ENCODE measurements at regions not wholly inside any gene's neighbourhood (a gene's known extent, or its start where the extent isn't known, plus 50 kb on each side); places are given as distances from the start of the nearest gene placed in this dataset.

GRCh38 chr1:201737352-201738060, 91.5 kb upstream of the IPO9 start:
- CTCF ChIA-PET: no interaction called here
- Histone ChIP-seq H3K36me3 (ENCODE audit: insufficient read depth, low read length, poor library complexity, severe bottlenecking) (no peaks in the 10 kb centered on the region), H3K27me3 (replicated peaks; ENCODE audit: insufficient read depth, low read depth, low read length, poor library complexity) (no peaks in the 10 kb centered on the region), H3K27ac (ENCODE audit: low read depth, low read length, poor library complexity, severe bottlenecking) (peak overlapping the region; percentile 7), H3K9me3 (ENCODE audit: low read depth, low read length, poor library complexity, severe bottlenecking) (no peaks in the 10 kb centered on the region), H3K4me3 (ENCODE audit: low read depth, low read length, poor library complexity, severe bottlenecking) (no peak overlapping the region), H3K4me1 (ENCODE audit: insufficient read depth, low read length, poor library complexity, severe bottlenecking) (peaks cover 31% of the 10 kb centered on the region)
- TF ChIP-seq CTCF (conservative IDR thresholded peaks at IDR 0.05; ENCODE audit: low read depth, low read length) (no peak), EZH2 (IDR thresholded peaks at IDR 0.05; ENCODE audit: borderline replicate concordance, low read depth, low read length, poor library complexity, severe bottlenecking) (no peak)
- intact Hi-C loops (cut with micrococcal nuclease; ENCODE audit: unreplicated experiment): no loop called here
- POLR2A ChIA-PET (ENCODE audit: low non-redundant PET): interaction anchor here (0.6 kb wide), 1 partner anchor 99 kb away, joined by 3 read pairs; no protein-coding TSS in a partner anchor
- BruUV-seq (replicated peaks): no TSS peak
- DNase-seq (ENCODE audit: low spot score): peak; percentile 28

- no peaks in the 10 kb centered on the region for H3K9me3 ChIP-seq (ENCODE audit: low read depth, low read length, poor library complexity, severe bottlenecking)
- BruUV-seq (replicated peaks): no TSS peak
- POLR2A ChIA-PET (ENCODE audit: low non-redundant PET): no interaction called here
- no peak overlapping the region for H3K27ac ChIP-seq (ENCODE audit: low read depth, low read length, poor library complexity, severe bottlenecking)
- H3K4me3 ChIP-seq (ENCODE audit: low read depth, low read length, poor library complexity, severe bottlenecking): peak overlapping the region; percentile 39
- TF ChIP-seq CTCF (conservative IDR thresholded peaks at IDR 0.05; ENCODE audit: low read depth, low read length) (no peak), EZH2 (IDR thresholded peaks at IDR 0.05; ENCODE audit: borderline replicate concordance, low read depth, low read length, poor library complexity, severe bottlenecking) (no peak)
- DNase-seq (ENCODE audit: low spot score): no peak
- H3K27me3 ChIP-seq (replicated peaks; ENCODE audit: insufficient read depth, low read depth, low read length, poor library complexity): no peaks in the 10 kb centered on the region
- no peaks in the 10 kb centered on the region for H3K36me3 ChIP-seq (ENCODE audit: insufficient read depth, low read length, poor library complexity, severe bottlenecking)
- peaks cover 31% of the 10 kb centered on the region for H3K4me1 ChIP-seq (ENCODE audit: insufficient read depth, low read length, poor library complexity, severe bottlenecking)
- CTCF ChIA-PET: no interaction called here
- intact Hi-C loops (cut with micrococcal nuclease; ENCODE audit: unreplicated experiment): no loop called here
Observed at GRCh38 chr1:201739080-201739479, 89.9 kb upstream of the IPO9 start.

DNA sequence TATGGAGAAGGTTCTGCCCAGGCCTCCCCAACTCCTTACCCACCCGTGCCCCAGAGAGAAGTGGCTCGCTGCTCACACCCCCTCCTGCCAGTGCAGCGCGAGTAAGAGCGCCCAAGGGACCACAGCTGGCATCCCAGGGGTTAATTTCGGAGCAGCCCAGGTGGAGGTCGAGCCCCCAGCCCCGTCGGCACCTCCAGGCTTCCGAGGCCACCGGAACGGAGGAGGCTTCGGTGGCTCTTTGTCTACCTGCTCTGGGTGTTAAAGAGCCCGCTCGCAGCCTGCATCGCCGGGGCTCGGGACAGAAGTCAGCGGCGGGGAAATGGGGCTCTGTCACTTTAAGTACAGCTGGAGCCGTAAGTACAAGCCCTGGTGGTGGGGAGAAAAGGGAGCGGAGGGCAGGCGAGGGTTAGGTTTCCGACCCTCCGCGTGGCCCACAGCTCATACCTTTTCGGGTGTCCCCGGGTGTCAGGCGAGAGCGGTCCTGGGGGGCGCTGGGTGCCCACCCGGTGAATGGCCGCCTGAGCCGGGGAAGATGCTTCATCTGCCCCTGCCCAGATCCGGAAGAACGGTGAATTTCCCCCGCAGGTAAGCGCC, 89.4 kb upstream of the IPO9 start:
- intact Hi-C loops (cut with micrococcal nuclease; ENCODE audit: unreplicated experiment): no loop called here
- POLR2A ChIA-PET (ENCODE audit: low non-redundant PET): no interaction called here
- DNase-seq (ENCODE audit: low spot score): peak; percentile 54

More for the DNA sequence above, 89.4 kb upstream of the IPO9 start:
- TF ChIP-seq EZH2 (IDR thresholded peaks at IDR 0.05; ENCODE audit: borderline replicate concordance, low read depth, low read length, poor library complexity, severe bottlenecking) (no peak), CTCF (conservative IDR thresholded peaks at IDR 0.05; ENCODE audit: low read depth, low read length) (no peak)
- CTCF ChIA-PET: no interaction called here
- Histone ChIP-seq H3K27ac (ENCODE audit: low read depth, low read length, poor library complexity, severe bottlenecking) (no peak overlapping the region), H3K27me3 (replicated peaks; ENCODE audit: insufficient read depth, low read depth, low read length, poor library complexity) (no peaks in the 10 kb centered on the region), H3K9me3 (ENCODE audit: low read depth, low read length, poor library complexity, severe bottlenecking) (no peaks in the 10 kb centered on the region), H3K4me1 (ENCODE audit: insufficient read depth, low read length, poor library complexity, severe bottlenecking) (peaks cover 31% of the 10 kb centered on the region), H3K36me3 (ENCODE audit: insufficient read depth, low read length, poor library complexity, severe bottlenecking) (no peaks in the 10 kb centered on the region), H3K4me3 (ENCODE audit: low read depth, low read length, poor library complexity, severe bottlenecking) (peak overlapping the region; percentile 39)
- BruUV-seq (replicated peaks): no TSS peak
